HCT116 (cell line): ENCODE measurements at regions not wholly inside any gene's neighbourhood (a gene's known extent, or its start where the extent isn't known, plus 50 kb on each side); places are given as distances from the start of the nearest gene placed in this dataset.

Experiments
- ATAC-seq: fragments of 200-7000 bp; cut with Tn5 transposase; 2 replicates; pipeline ENCODE4 v1.9.1; 2020; ENCODE audit warnings: mild to moderate bottlenecking, moderate library complexity
- BruUV-seq: library from RNA; stranded (reverse); fragments of 400-500 nt; replicated peaks from 2 replicates; lab custom pipeline; 2021; lab: Mats Ljungman, UMichigan
- CTCF ChIA-PET: fragments of 300-600 bp; sonication (Branson Sonifier 250); formaldehyde crosslinking; loops from one replicate; lab custom pipeline; 2021; ENCODE audit warnings: antibody characterized with exemption; lab: Charles Lee
- POLR2A ChIA-PET: fragments of 300-600, 350-600 bp; sonication (Branson Sonifier 250); formaldehyde crosslinking; loops from one replicate; lab custom pipeline; 2021; ENCODE audit warnings: antibody characterized with exemption; lab: Charles Lee
- RAD21 ChIA-PET, 2 experiments: fragments of 300-600 bp; sonication (Branson Sonifier 250); formaldehyde crosslinking; loops; one replicate each; lab custom pipeline; 2023; ENCODE audit warnings: low total read pairs in 2 of 2; ENCODE audit not compliant: uncharacterized antibody in 2 of 2, unreplicated experiment in 2 of 2, low non-redundant PET in 1 of 2; lab: Charles Lee
- DNase-seq: peaks from one replicate; pipeline ENCODE4 v3.0.0-alpha.2; 2010; ENCODE audit warnings: low read depth, low spot score
- H2AFZ ChIP-seq: fragments of 200-600 bp; shearing (Covaris generic), sonication (generic); 2 replicates; pipeline ENCODE4 v1.6.1; 2017; ENCODE audit warnings: low read depth, mixed run types, mixed read lengths, antibody characterized with exemption, low read length; ENCODE audit not compliant: poor library complexity, severe bottlenecking
- H3K27ac ChIP-seq: 2 replicates; pipeline ENCODE4 v1.5.1; 2012; ENCODE audit warnings: low read depth, low read length
- H3K27me3 ChIP-seq: fragments of 200-600 bp; sonication (generic); 2 replicates; pipeline ENCODE4 v1.6.1; 2016; ENCODE audit warnings: mixed run types, low read length, mixed read lengths; ENCODE audit not compliant: insufficient read depth
- H3K36me3 ChIP-seq, 2 experiments: fragments of 200-500 bp in 1 of 2; fragments of 200-600 bp in 1 of 2; sonication (Bioruptor generic) in 1 of 2; sonication (generic) in 1 of 2; 2 replicates each; pipeline versions ENCODE4 v1.5.1 to v1.6.1; 2014 to 2016; ENCODE audit warnings: low read length in 2 of 2, inconsistent platforms in 1 of 2, mixed read lengths in 1 of 2, mixed run types in 1 of 2; ENCODE audit not compliant: insufficient read depth in 2 of 2, control insufficient read depth in 1 of 2
- H3K4me1 ChIP-seq, 2 experiments: fragments of 200-600 bp in 1 of 2; sonication (generic) in 1 of 2; 2 replicates each; pipeline versions ENCODE4 v1.5.1 to v1.6.1; 2012 to 2017; ENCODE audit warnings: low read length in 2 of 2, inconsistent platforms in 1 of 2, mild to moderate bottlenecking in 1 of 2, mixed read lengths in 1 of 2, mixed run types in 1 of 2, moderate library complexity in 1 of 2; ENCODE audit not compliant: insufficient read depth in 2 of 2, control insufficient read depth in 1 of 2
- H3K4me2 ChIP-seq: fragments of 200-600 bp; sonication (generic); 2 replicates; pipeline ENCODE4 v1.6.1; 2017; ENCODE audit warnings: mixed run types, low read length, mixed read lengths
- H3K4me3 ChIP-seq, 2 experiments: fragments of 200-600 bp in 1 of 2; sonication (generic) in 1 of 2; replicated peaks in 1 of 2; 2 replicates each; pipeline ENCODE4 v1.5.1; 2011 to 2016; ENCODE audit warnings: low read length in 2 of 2, control low read depth in 1 of 2, low read depth in 1 of 2, mild to moderate bottlenecking in 1 of 2, mixed read lengths in 1 of 2, mixed run types in 1 of 2
- H3K79me2 ChIP-seq: fragments of 200-600 bp; sonication (generic); 2 replicates; pipeline ENCODE4 v1.6.1; 2017; ENCODE audit warnings: mild to moderate bottlenecking, mixed run types, low read length, moderate library complexity, mixed read lengths; ENCODE audit not compliant: insufficient read depth
- H3K9ac ChIP-seq: fragments of 200-600 bp; sonication (generic); 2 replicates; pipeline ENCODE4 v1.6.1; 2016; ENCODE audit warnings: low read length, mixed read lengths
- H3K9me2 ChIP-seq: fragments of 200-600 bp; sonication (generic), shearing (Covaris generic); 2 replicates; pipeline ENCODE4 v1.6.1; 2017; ENCODE audit warnings: mixed run types, mild to moderate bottlenecking, moderate library complexity; ENCODE audit not compliant: insufficient read depth
- H3K9me3 ChIP-seq, 2 experiments: fragments of 200-500 bp in 1 of 2; fragments of 200-600 bp in 1 of 2; sonication (Bioruptor generic) in 1 of 2; sonication (generic) in 1 of 2; 2 replicates each; pipeline ENCODE4 v1.6.1; 2014 to 2017; ENCODE audit warnings: low read length in 2 of 2, mixed read lengths in 2 of 2, inconsistent platforms in 1 of 2, low read depth in 1 of 2, mild to moderate bottlenecking in 1 of 2, mixed run types in 1 of 2, moderate library complexity in 1 of 2; ENCODE audit not compliant: control insufficient read depth in 1 of 2, insufficient read depth in 1 of 2
- H4K20me1 ChIP-seq: fragments of 200-600 bp; sonication (generic), shearing (Covaris generic); 2 replicates; pipeline ENCODE4 v1.6.1; 2017; ENCODE audit warnings: mixed run types, mild to moderate bottlenecking, moderate library complexity; ENCODE audit not compliant: insufficient read depth
- ATF3 ChIP-seq: IDR thresholded peaks from 2 replicates; pipeline ENCODE4 v1.6.1; 2012
- CEBPB ChIP-seq: IDR thresholded peaks from 2 replicates; pipeline ENCODE4 v1.6.1; 2012; ENCODE audit warnings: low read depth
- CTCF ChIP-seq, 3 experiments: fragments of 200-600 bp in 1 of 3; sonication (generic) in 1 of 3; IDR thresholded peaks in 2 of 3; conservative IDR thresholded peaks in 1 of 3; 2 replicates each; pipeline ENCODE4 v1.5.1; 2012 to 2017; ENCODE audit warnings: low read depth in 2 of 3, low read length in 2 of 3, antibody characterized with exemption in 1 of 3, borderline replicate concordance in 1 of 3, control low read depth in 1 of 3, mild to moderate bottlenecking in 1 of 3, mixed read lengths in 1 of 3, mixed run types in 1 of 3, moderate library complexity in 1 of 3; ENCODE audit not compliant: insufficient read depth in 1 of 3
- EGR1 ChIP-seq: IDR thresholded peaks from 2 replicates; pipeline ENCODE4 v1.6.1; 2012; ENCODE audit warnings: low read depth
- ELF1 ChIP-seq: IDR thresholded peaks from 2 replicates; pipeline ENCODE4 v1.6.1; 2012; ENCODE audit warnings: low read depth, borderline replicate concordance
- EZH2 ChIP-seq: fragments of 200-600 bp; sonication (generic); IDR thresholded peaks from 2 replicates; pipeline ENCODE4 v1.6.1; 2017; ENCODE audit warnings: antibody characterized with exemption, mixed run types
- EZH2phosphoT487 ChIP-seq: fragments of 200-600 bp; IDR thresholded peaks from 2 replicates; pipeline ENCODE4 v1.6.1; 2018; ENCODE audit warnings: antibody characterized with exemption, borderline replicate concordance
- FOSL1 ChIP-seq: IDR thresholded peaks from 2 replicates; pipeline ENCODE4 v1.6.1; 2012; ENCODE audit warnings: low read depth
- JUND ChIP-seq: IDR thresholded peaks from 2 replicates; pipeline ENCODE4 v1.6.1; 2012
- MAX ChIP-seq: IDR thresholded peaks from 2 replicates; pipeline ENCODE4 v1.6.1; 2012
- POLR2A ChIP-seq: IDR thresholded peaks from 2 replicates; pipeline ENCODE4 v1.7.0; 2011; ENCODE audit warnings: borderline replicate concordance; ENCODE audit not compliant: insufficient read depth, insufficient read length; ENCODE audit errors: extremely low read depth
- SIN3A ChIP-seq: IDR thresholded peaks from 2 replicates; pipeline ENCODE4 v1.6.1; 2012; ENCODE audit warnings: low read depth
- SP1 ChIP-seq: IDR thresholded peaks from 2 replicates; pipeline ENCODE4 v1.6.1; 2012; ENCODE audit warnings: low read depth
- SRF ChIP-seq: IDR thresholded peaks from 2 replicates; pipeline ENCODE4 v1.6.1; 2012; ENCODE audit warnings: low read depth
- TCF7L2 ChIP-seq: IDR thresholded peaks from 2 replicates; pipeline ENCODE4 v1.7.0; 2011; ENCODE audit warnings: borderline replicate concordance, inconsistent platforms; ENCODE audit not compliant: insufficient read depth, insufficient read length; ENCODE audit errors: extremely low read depth
- ZBTB33 ChIP-seq: IDR thresholded peaks from 2 replicates; pipeline ENCODE4 v1.6.1; 2011; ENCODE audit warnings: mild to moderate bottlenecking, low read length, moderate library complexity; ENCODE audit not compliant: insufficient replicate concordance; ENCODE audit errors: extremely low read depth
- ZNF274 ChIP-seq: fragments of 200-500 bp; sonication (Bioruptor generic); IDR thresholded peaks from 2 replicates; pipeline ENCODE4 v1.6.1; 2014; ENCODE audit warnings: mild to moderate bottlenecking, low read depth, low read length, inconsistent platforms
- intact Hi-C: fragments of 100-400 bp; cut with micrococcal nuclease; formaldehyde crosslinking; loops from 2 replicates; pipeline ENCODE4 v1.10.0; 2022

- H3K9me2 ChIP-seq: no peaks in the 10 kb centered on the region
- ChIA-PET POLR2A (no interaction called here), RAD21 (no interaction called here), CTCF (no interaction called here)
- no peaks in the 10 kb centered on the region for H3K36me3 ChIP-seq
- ATAC-seq (no peak), DNase-seq (no peak)
- H3K79me2 ChIP-seq: no peaks in the 10 kb centered on the region
- intact Hi-C loops: no loop called here
- H3K27ac ChIP-seq: no peak overlapping the region
- no peak overlapping the region for H3K4me2 ChIP-seq
- H4K20me1 ChIP-seq: no peaks in the 10 kb centered on the region
- no peak overlapping the region for H2AFZ ChIP-seq
- H3K4me1 ChIP-seq: no peaks in the 10 kb centered on the region
- no TSS peak for BruUV-seq
- H3K27me3 ChIP-seq: no peaks in the 10 kb centered on the region
- no peak overlapping the region for H3K9ac ChIP-seq
- TF ChIP-seq ATF3: no peak
- TF ChIP-seq CEBPB: no peak
- TF ChIP-seq ZBTB33: no peak
- no peak for TF ChIP-seq JUND
- no peak for TF ChIP-seq SRF
- TF ChIP-seq EGR1: no peak
- no peak for TF ChIP-seq SIN3A
- no peak for TF ChIP-seq MAX
- no peak for TF ChIP-seq CTCF (IDR thresholded peaks at IDR 0.05 in 2 of 3, conservative IDR thresholded peaks at IDR 0.05 in 1 of 3; ENCODE audit: borderline replicate concordance in 1 of 3, insufficient read depth in 1 of 3, low read depth in 2 of 3, low read length in 2 of 3)
- TF ChIP-seq EZH2: no peak
- no peak for TF ChIP-seq TCF7L2
- TF ChIP-seq ELF1: no peak
- no peak for TF ChIP-seq ZNF274
- TF ChIP-seq FOSL1: no peak
- TF ChIP-seq EZH2phosphoT487: no peak
- no peak for TF ChIP-seq POLR2A
- TF ChIP-seq SP1: no peak
- no peaks in the 10 kb centered on the region for H3K9me3 ChIP-seq
- no peak overlapping the region for H3K4me3 ChIP-seq
Measured at GRCh38 chr13:30559274-30559673, 58.4 kb upstream of the USPL1 start.
